RWPE2 (cell line): ENCODE measurements at regions not wholly inside any gene's neighbourhood (a gene's known extent, or its start where the extent isn't known, plus 50 kb on each side); places are given as distances from the start of the nearest gene placed in this dataset.
A peak's percentile ranks its signal among the peaks of the same experiment; 100 is the strongest.

Experiments
- ATAC-seq: fragments of 200-7000 bp; cut with Tn5 transposase; 3 replicates; pipeline ENCODE4 v1.9.1; 2021; ENCODE audit warnings: low read depth
- DNase-seq: peaks from one replicate; pipeline ENCODE4 v3.0.0-alpha.2; 2020; ENCODE audit warnings: low spot score
- H3K27ac ChIP-seq: fragments of 450-650 bp; 2 replicates; pipeline ENCODE4 v1.5.1; 2017; ENCODE audit warnings: mild to moderate bottlenecking; ENCODE audit not compliant: poor library complexity, severe bottlenecking
- H3K27me3 ChIP-seq: fragments of 250-450 bp; sonication (Bioruptor Pico); 2 replicates; pipeline ENCODE4 v1.5.1; 2021; ENCODE audit warnings: mild to moderate bottlenecking, moderate library complexity; ENCODE audit not compliant: insufficient read depth, poor library complexity, severe bottlenecking
- H3K36me3 ChIP-seq: fragments of 250-450 bp; sonication (Bioruptor Pico); 2 replicates; pipeline ENCODE4 v1.5.1; 2020; ENCODE audit warnings: low read depth, mild to moderate bottlenecking, moderate library complexity
- H3K4me1 ChIP-seq: fragments of 250-450 bp; sonication (Bioruptor Pico); 2 replicates; pipeline ENCODE4 v1.5.1; 2021; ENCODE audit warnings: mild to moderate bottlenecking, moderate library complexity; ENCODE audit not compliant: insufficient read depth, poor library complexity, severe bottlenecking
- H3K4me3 ChIP-seq: fragments of 250-450 bp; sonication (Bioruptor Pico); 2 replicates; pipeline ENCODE4 v1.5.1; 2021; ENCODE audit warnings: mild to moderate bottlenecking, moderate library complexity; ENCODE audit not compliant: severe bottlenecking
- H3K9me3 ChIP-seq: fragments of 250-450 bp; sonication (Bioruptor Pico); 2 replicates; pipeline ENCODE4 v1.5.1; 2021; ENCODE audit warnings: mild to moderate bottlenecking, moderate library complexity; ENCODE audit not compliant: severe bottlenecking
- CTCF ChIP-seq: fragments of 450-650 bp; IDR thresholded peaks from one replicate; pipeline ENCODE4 v1.5.1; 2017; ENCODE audit warnings: mild to moderate bottlenecking, moderate library complexity; ENCODE audit not compliant: poor library complexity, severe bottlenecking

GRCh38 chr12:91332302-91332701, 149.7 kb upstream of the DCN start:
- H3K27me3 ChIP-seq: no peaks in the 10 kb centered on the region
- DNase-seq: no peak
- ATAC-seq: no peak

GRCh38 chr12:91331371-91331770, 148.8 kb upstream of the DCN start:
- Histone ChIP-seq H3K4me3 (no peak overlapping the region), H3K9me3 (no peaks in the 10 kb centered on the region), H3K4me1 (no peaks in the 10 kb centered on the region), H3K36me3 (no peaks in the 10 kb centered on the region), H3K27me3 (no peaks in the 10 kb centered on the region), H3K27ac (no peak overlapping the region)
- DNase-seq (no peak), ATAC-seq (no peak)
- TF ChIP-seq CTCF: no peak

More at GRCh38 chr12:91332302-91332701, 149.7 kb upstream of the DCN start:
- Histone ChIP-seq H3K9me3 (no peaks in the 10 kb centered on the region), H3K4me3 (no peak overlapping the region), H3K36me3 (no peaks in the 10 kb centered on the region), H3K4me1 (no peaks in the 10 kb centered on the region), H3K27ac (no peak overlapping the region)
- TF ChIP-seq CTCF: peak; percentile 17

DNA sequence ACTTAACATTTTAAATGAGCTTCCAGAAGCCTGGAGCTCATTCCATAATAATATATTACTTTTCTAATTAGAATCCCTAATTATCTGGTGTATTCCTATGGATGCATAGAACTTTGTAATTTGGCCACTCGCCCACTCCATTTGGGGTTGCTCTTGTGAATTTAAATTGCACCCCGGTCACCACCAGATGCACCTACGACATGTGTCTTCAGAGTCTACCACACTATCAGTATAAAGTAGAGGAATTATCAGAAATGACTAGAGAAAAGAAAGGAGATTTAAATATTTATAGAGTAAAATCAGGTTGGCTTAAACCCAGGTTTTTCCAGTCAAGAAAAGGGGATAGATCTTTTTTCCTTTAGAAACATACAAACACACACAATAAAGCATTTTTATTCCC, 145.8 kb upstream of the DCN start:
- DNase-seq (no peak), ATAC-seq (no peak)
- no peak for TF ChIP-seq CTCF
- no peaks in the 10 kb centered on the region for H3K27me3 ChIP-seq
- no peaks in the 10 kb centered on the region for H3K9me3 ChIP-seq
- no peak overlapping the region for H3K4me3 ChIP-seq
- H3K36me3 ChIP-seq: no peaks in the 10 kb centered on the region
- H3K27ac ChIP-seq: no peak overlapping the region
- H3K4me1 ChIP-seq: no peaks in the 10 kb centered on the region

- TF ChIP-seq CTCF: no peak
- Histone ChIP-seq H3K27me3 (no peaks in the 10 kb centered on the region), H3K27ac (no peak overlapping the region), H3K36me3 (no peaks in the 10 kb centered on the region), H3K4me3 (no peak overlapping the region), H3K9me3 (no peaks in the 10 kb centered on the region), H3K4me1 (no peaks in the 10 kb centered on the region)
- DNase-seq (no peak), ATAC-seq (no peak)
Measured at GRCh38 chr12:91327889-91328288, 145.3 kb upstream of the DCN start.

DNA sequence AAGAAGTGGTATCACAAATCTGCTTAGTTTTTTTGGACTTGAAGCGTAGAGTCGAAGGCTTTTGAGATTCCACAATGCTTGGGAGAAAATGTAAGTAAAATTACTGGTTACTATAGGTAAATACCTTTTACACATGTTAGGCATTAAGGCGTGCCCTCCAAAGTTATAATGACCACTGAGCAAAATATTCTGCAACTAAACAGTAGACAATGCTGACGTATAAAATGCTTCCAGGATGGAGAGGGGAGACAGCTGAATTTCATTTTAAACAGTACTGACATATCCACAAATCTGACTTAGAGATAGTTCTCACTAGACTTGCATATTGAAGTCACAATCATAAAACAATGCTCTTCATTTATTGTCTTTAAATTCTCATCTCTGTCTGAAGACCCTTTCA, 144.5 kb upstream of the DCN start:
- H3K27ac ChIP-seq: no peak overlapping the region
- no peaks in the 10 kb centered on the region for H3K9me3 ChIP-seq
- H3K36me3 ChIP-seq: no peaks in the 10 kb centered on the region
- no peaks in the 10 kb centered on the region for H3K4me1 ChIP-seq
- DNase-seq: no peak
- no peaks in the 10 kb centered on the region for H3K27me3 ChIP-seq
- TF ChIP-seq CTCF: no peak
- no peak for ATAC-seq
- H3K4me3 ChIP-seq: no peak overlapping the region
